NCI-H1417 treated with DMSO at 0.1 percent for 48 hours (cell line): ENCODE measurements at regions not wholly inside any gene's neighbourhood (a gene's known extent, or its start where the extent isn't known, plus 50 kb on each side); places are given as distances from the start of the nearest gene placed in this dataset.
"Not testable (repeated sequence)": the region's sequence is repeated elsewhere in the genome, so short reads cannot be mapped to it uniquely, and the experiment has no call there.

ENCODE experiments used
- DNase-seq: peaks from one replicate; lab custom pipeline; 2025; lab: John Stamatoyannopoulos, UW

- DNase-seq, result no peak
Observed at GRCh38 chr10:4440260-4440659, 385.7 kb upstream of the AKR1E2 start.

- no peak for DNase-seq
Observed at GRCh38 chr10:4437791-4438190, 388.2 kb upstream of the AKR1E2 start.

DNA sequence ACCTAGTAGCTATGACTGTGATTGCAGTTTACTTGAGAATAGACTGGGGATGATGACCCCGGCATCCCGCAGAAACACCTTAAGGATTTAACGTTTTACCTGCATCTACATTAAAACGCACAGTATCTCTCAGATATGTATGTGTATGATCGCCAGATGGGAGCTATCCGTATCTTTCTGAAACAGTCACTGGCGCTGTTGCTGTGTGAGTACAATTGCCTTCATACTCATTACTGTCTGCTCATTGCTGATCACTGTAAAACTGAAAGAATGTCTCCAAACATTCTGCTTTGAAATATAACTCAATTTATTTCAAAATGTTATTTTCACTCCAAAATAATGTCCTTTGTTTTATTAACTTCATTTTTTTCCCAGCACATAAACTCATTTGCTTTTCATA, 388.9 kb upstream of the AKR1E2 start:
- DNase-seq, result no peak

DNA sequence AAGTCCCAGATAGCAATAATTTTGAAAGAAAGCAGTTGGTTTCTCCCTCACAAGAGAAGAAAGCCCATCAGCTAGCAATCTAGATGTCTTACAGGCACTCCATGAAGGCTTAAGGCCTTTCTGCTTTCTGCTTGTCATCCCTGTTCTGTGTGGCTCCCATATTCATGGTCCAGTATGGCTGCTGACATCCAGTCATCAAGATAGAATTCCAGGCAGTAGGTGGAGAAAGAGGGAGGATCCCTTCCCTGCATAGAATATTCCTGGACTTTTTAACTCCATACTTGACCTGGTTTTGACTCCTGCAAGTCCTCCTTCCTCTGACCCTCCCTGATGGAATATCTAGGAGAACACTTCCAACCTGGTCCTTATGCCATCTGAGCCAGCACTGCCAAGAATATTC, 389.9 kb upstream of the AKR1E2 start:
- no peak for DNase-seq

- no peak for DNase-seq
Observed at GRCh38 chr10:4434516-4435071, 391.4 kb upstream of the AKR1E2 start.

GRCh38 chr10:4434105-4434504, 391.9 kb upstream of the AKR1E2 start:
- no peak for DNase-seq

GRCh38 chr10:4431114-4431863, 394.7 kb upstream of the AKR1E2 start:
- no peak for DNase-seq

DNA sequence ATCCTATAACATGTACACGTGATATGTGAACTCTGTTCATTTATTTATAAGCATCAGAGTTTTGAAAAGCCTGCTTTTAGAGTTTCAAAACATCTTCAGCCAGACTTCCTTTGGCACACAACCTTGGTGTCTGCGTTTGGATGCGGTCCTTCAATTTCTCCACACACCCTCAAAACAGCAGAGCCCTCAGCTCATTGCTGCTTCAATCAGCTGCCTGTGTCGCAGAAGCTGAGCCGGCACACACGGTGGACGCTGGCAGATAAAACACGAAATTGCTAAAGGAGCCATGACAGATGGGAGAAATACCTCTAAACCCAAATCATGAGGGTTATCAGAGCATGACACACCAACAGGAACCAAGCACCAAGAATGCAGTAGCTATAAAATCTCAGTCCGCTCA, 396.4 kb upstream of the AKR1E2 start:
- DNase-seq, result no peak

DNA sequence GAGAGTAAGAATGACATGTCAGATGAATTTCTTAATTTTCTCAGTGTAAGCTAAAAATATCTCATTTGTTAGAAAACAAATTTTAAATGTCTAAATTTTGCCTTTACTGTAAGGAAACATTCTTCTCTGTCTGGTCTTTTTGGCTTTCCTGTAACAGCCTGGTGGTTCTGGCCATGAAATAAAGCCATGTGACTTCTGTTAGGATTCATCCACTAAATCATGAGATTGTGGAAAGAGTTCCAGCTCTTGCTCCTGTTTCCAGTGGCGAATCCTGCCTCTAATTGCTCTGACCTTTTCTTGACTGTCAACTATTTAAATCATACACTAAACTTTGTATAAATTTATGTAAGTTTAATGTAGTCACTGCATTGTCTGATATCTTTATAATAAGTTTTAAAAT, 398.5 kb upstream of the AKR1E2 start:
- no peak for DNase-seq

DNA sequence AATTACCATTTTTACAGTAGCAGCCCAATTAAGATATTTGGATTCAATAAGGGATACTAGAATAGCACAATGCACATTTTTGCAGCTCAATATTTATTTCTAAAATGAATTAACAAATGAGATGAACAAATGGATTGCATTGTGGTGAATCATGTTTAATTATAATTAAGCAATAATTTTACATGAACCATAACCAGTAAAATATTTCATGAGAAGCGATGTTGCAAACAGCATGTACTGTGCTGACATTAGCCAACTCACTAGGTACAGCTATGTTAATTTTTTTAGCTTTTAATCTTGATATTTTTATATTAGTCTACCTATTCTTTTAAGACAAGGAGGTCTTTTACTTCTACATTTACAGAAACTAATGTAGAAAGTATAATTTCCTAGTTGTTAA, 399.1 kb upstream of the AKR1E2 start:
- no peak for DNase-seq

- DNase-seq, result no peak
Observed at GRCh38 chr10:4409319-4409718, 416.7 kb upstream of the AKR1E2 start.

DNA sequence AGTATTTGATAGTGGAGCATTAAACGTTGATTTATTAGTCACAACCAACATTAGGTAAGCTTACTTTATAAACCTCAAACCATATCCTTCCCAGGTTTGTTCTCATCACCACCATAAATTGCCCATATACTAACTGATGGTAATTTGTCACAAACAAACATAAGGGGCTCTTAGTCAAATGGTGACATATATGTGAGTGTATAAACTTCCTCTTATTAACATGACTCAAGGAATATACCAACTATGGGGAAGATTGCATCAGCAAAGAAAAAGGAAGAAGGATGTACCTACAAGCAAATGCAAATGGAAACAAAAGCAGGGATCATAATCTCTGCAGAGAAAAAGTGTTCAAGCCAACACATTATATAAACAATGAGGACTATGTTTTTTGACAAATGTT, 418.2 kb upstream of the AKR1E2 start:
- DNase-seq, result no peak

DNA sequence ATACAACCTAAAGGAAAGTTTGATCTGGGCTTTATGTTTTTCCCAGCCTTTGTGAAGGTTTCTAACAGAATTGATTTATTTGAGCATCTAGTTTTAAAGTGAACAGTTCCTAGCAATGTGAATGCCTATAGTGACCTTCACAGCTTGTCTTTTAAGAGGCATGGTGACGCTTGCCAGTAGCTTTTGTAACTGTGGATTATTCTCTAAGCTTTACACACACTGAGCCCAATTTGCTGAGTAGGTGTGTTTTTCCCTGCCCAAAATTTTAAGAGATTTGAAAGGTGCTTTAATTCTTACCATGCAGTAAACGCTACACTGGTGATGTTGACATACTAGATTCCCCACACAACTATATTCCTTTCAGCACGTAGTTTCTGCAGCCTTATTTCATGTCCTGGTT, 420.2 kb upstream of the AKR1E2 start:
- no peak for DNase-seq

DNA sequence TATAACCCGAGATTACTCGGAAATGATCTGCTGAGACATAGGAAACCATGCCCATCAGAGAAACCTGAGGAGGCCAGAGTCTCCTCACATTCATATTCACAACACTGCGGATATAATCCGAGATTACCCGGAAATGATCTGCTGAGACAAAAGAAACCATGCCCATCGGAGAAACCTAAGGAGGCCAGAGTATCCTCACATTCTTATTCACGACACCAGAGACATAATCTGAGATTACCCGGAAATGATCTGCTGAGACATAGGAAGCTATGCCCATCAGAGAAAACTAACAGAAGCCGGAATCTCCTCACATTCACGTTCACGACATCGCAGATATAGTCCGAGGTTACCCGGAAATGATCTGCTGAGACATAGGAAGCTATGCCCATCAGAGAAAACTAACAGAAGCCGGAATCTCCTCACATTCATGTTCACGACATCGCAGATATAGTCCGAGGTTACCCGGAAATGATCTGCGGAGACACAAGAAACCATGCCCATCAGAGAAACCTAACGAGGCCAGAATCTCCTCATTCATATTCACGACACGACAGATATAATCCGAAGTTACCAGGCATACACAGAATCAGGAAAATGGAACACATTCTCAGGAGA, 422.3 kb upstream of the AKR1E2 start:
- no peak for DNase-seq

GRCh38 chr10:4401080-4401479, 424.9 kb upstream of the AKR1E2 start:
- not testable (repeated sequence) for DNase-seq

GRCh38 chr10:4399556-4399955, 426.5 kb upstream of the AKR1E2 start:
- no peak for DNase-seq

DNA sequence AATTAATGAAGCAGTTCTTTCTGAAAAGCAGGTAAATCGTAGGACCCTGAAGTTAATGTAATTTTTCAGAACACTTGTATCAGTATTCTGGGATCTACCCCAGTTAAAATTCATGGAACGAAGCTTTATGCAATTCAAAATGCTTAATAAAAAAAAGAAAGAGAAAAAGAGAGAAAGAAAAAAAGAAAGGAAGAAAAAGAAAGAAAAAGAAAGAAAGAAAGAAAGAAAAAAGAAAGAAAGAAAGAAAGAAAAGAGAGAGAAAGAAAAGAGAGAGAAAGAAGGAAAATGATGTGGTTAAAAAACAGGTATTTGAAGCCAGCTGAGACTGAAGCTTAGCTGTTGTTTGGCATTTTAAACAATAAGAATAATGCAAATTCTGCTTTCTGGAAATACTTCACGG, 427.4 kb upstream of the AKR1E2 start:
- DNase-seq, result no peak

DNA sequence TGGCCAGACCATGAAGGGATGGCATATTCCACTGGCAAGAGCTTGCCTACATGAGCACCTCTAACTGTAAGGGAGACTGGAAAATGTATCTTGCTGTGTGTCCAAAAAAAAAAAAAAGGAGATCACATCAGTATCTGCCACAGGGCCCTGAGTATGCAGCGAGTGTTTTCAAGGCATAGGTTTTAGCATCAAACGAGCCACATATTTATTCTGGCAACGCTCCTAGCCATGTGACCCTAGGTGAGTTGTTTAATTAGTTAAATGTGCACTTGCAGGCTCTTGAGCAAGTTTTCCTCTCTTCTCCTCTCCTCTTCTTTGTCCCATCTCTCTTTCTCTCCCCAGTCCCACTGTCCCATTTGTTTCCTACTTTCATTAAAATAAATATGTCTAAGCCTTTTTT, 428.7 kb upstream of the AKR1E2 start:
- no peak for DNase-seq

DNA sequence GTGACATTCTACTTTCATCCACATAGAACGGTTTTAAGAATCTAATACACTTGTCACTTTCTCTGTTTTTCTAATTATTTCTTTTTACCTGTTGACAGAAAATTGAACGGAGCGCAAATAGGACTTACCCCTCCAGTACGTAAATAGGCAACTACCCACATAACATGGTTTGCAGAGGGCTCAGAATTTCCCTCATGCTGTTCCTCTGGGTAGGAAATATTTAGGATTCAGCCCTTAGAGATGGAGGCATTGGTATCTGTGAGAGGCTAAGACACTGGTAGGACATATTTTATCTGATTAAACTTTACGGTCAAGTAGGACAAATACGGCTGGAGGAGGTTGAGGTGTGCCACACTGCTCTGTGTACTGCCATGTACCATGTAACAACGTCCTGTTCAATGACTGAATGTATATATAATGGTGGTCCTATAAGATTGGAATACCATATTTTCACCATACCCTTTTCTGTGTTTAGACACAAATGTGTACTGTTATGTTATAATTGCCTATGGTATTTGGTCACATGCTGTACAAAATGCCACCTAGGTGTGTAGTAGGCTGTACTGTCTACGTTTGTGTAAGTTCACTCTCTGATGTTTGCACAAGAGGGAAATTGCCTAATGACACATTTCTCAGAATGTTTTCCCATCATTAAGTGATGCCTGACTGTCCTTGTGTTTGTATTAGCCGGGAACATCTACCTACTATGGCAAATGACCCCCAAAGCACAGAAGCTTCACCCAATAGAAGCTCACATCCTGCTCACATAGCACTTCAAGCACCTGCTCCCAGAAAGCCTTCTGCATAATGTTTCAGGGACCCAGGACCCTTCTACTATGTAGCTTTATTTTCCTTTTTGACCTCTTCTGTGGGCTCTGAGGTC, 429.4 kb upstream of the AKR1E2 start:
- DNase-seq, result no peak

GRCh38 chr10:4395731-4396130, 430.3 kb upstream of the AKR1E2 start:
- no peak for DNase-seq

DNA sequence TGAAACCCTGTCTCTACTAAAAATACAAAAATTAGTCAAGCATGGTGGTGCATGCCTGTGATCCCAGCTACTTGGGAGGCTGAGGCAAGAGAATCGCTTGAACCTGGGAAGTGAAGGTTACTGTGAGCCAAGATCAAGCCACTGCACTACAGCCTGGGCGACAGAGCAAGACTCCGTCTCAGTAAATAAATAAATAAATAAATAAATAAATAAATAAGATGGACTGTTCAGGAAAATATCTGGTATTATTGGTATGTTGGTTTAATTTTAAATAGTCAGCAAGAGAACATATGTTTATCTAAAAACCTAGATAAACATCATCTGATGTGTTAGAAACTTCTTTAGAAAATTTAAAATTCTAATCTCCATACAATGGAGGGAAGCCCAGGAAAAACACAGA, 431.6 kb upstream of the AKR1E2 start:
- not testable (repeated sequence) for DNase-seq

GRCh38 chr10:4391683-4392082, 434.3 kb upstream of the AKR1E2 start:
- DNase-seq, result no peak

- DNase-seq, result no peak
Observed at GRCh38 chr10:4390219-4390618, 435.8 kb upstream of the AKR1E2 start.
